ENCODE measurements at regions not wholly inside any gene's neighbourhood (a gene's known extent, or its start where the extent isn't known, plus 50 kb on each side); places are given as distances from the start of the nearest gene placed in this dataset.

- TF ChIP-seq TCF7 (CRISPR knock-in tag; IDR thresholded peaks at IDR 0.05; ENCODE audit: low read depth) (no peak), CREB1 (CRISPR knock-in tag; IDR thresholded peaks at IDR 0.05) (no peak), CTCF (IDR thresholded peaks at IDR 0.05) (no peak)
These were observed 309.8 kb downstream of the KLF5 start for GRCh38 chr13:73368608-73369007.

Measured in WTC11 (cell line).